Endothelial cell of umbilical vein (primary cell): ENCODE measurements at regions not wholly inside any gene's neighbourhood (a gene's known extent, or its start where the extent isn't known, plus 50 kb on each side); places are given as distances from the start of the nearest gene placed in this dataset.

Source experiments
- BruUV-seq: library from RNA; stranded (reverse); fragments of 400-500 nt; replicated peaks from 2 replicates; lab custom pipeline; 2021; lab: Mats Ljungman, UMichigan
- CTCF ChIA-PET: fragments of 300-600, 350-600 bp; sonication (Branson Sonifier 250); formaldehyde crosslinking; loops from one replicate; lab custom pipeline; 2021; ENCODE audit warnings: antibody characterized with exemption, inconsistent platforms; lab: Charles Lee
- POLR2A ChIA-PET: fragments of 300-600, 350-600 bp; sonication (Branson Sonifier 250); formaldehyde crosslinking; loops from one replicate; lab custom pipeline; 2021; ENCODE audit warnings: antibody characterized with exemption, inconsistent platforms; lab: Charles Lee
- DNase-seq: peaks from one replicate; pipeline ENCODE4 v3.0.0-alpha.2; 2011; ENCODE audit warnings: low read depth, low spot score
- FAIRE-seq: peaks from 2 replicates; lab custom pipeline; 2011; peaks lifted over from hg19 to GRCh38; lab: Jason Lieb, UNC
- H2AFZ ChIP-seq: 2 replicates; pipeline ENCODE4 v1.6.0; 2012; ENCODE audit warnings: low read depth, low read length, control low read depth, inconsistent platforms
- H3K27ac ChIP-seq: 2 replicates; pipeline ENCODE4 v1.5.1; 2011; ENCODE audit warnings: low read depth, mild to moderate bottlenecking, control low read depth, low read length, moderate library complexity; ENCODE audit not compliant: insufficient read depth
- H3K27me3 ChIP-seq, 2 experiments: 2 replicates each; pipeline versions ENCODE4 v1.6.0 to v1.6.1; 2011; ENCODE audit warnings: low read length in 2 of 2, mixed read lengths in 1 of 2; ENCODE audit not compliant: control insufficient read depth in 2 of 2, insufficient read depth in 2 of 2
- H3K36me3 ChIP-seq, 2 experiments: 2 replicates in 1 of 2; 3 replicates in 1 of 2; pipeline ENCODE4 v1.5.1; 2011; ENCODE audit warnings: low read length in 2 of 2, mild to moderate bottlenecking in 1 of 2, moderate library complexity in 1 of 2; ENCODE audit not compliant: control insufficient read depth in 2 of 2, insufficient read depth in 2 of 2; ENCODE audit errors: extremely low read depth in 1 of 2
- H3K4me1 ChIP-seq: 3 replicates; pipeline ENCODE4 v1.5.1; 2011; ENCODE audit warnings: mild to moderate bottlenecking, low read length; ENCODE audit not compliant: control insufficient read depth, insufficient read depth; ENCODE audit errors: extremely low read depth
- H3K4me2 ChIP-seq: 2 replicates; pipeline ENCODE4 v1.6.1; 2011; ENCODE audit warnings: low read length, control low read depth, mixed read lengths; ENCODE audit not compliant: insufficient read depth
- H3K4me3 ChIP-seq, 3 experiments: fragments of 200-600 bp in 1 of 3; sonication (generic), shearing (Covaris generic) in 1 of 3; replicated peaks in 1 of 3; 2 replicates each; pipeline ENCODE4 v1.5.1; 2011 to 2016; ENCODE audit warnings: control low read depth in 3 of 3, low read length in 3 of 3, mild to moderate bottlenecking in 2 of 3, inconsistent platforms in 1 of 3, low read depth in 1 of 3, moderate library complexity in 1 of 3; ENCODE audit not compliant: insufficient read depth in 1 of 3
- H3K79me2 ChIP-seq: 2 replicates; pipeline ENCODE4 v1.6.0; 2012; ENCODE audit warnings: low read length, inconsistent platforms; ENCODE audit not compliant: control insufficient read depth, insufficient read depth
- H3K9ac ChIP-seq: replicated peaks from 2 replicates; pipeline ENCODE3; 2011; ENCODE audit warnings: low read length, control low read depth; ENCODE audit not compliant: insufficient read depth; ENCODE audit errors: extremely low read depth
- H3K9me1 ChIP-seq: replicated peaks from 3 replicates; pipeline ENCODE4 v1.6.0; 2011; ENCODE audit warnings: mild to moderate bottlenecking, low read length; ENCODE audit not compliant: control insufficient read depth, insufficient read depth; ENCODE audit errors: extremely low read depth
- H3K9me3 ChIP-seq: replicated peaks from 2 replicates; pipeline ENCODE4 v1.5.1; 2012; ENCODE audit warnings: low read length, inconsistent platforms; ENCODE audit not compliant: control insufficient read depth, insufficient read depth
- H4K20me1 ChIP-seq: replicated peaks from 2 replicates; pipeline ENCODE3; 2011; ENCODE audit warnings: mild to moderate bottlenecking, low read length; ENCODE audit not compliant: control insufficient read depth, insufficient read depth; ENCODE audit errors: extremely low read depth
- EZH2 ChIP-seq: IDR thresholded peaks from 2 replicates; pipeline ENCODE4 v1.6.1; 2012; ENCODE audit warnings: borderline replicate concordance, low read depth, mild to moderate bottlenecking, moderate library complexity, low read length, inconsistent platforms; ENCODE audit not compliant: severe bottlenecking
- FOS ChIP-seq: IDR thresholded peaks from 2 replicates; pipeline ENCODE4 v1.6.1; 2011; ENCODE audit warnings: mild to moderate bottlenecking, low read length, moderate library complexity, borderline replicate concordance; ENCODE audit not compliant: insufficient read depth
- GATA2 ChIP-seq: IDR thresholded peaks from 2 replicates; pipeline ENCODE4 v1.7.0; 2011; ENCODE audit warnings: low read depth, mild to moderate bottlenecking, moderate library complexity, mixed read lengths, low read length; ENCODE audit not compliant: insufficient read length, insufficient read depth
- JUN ChIP-seq: IDR thresholded peaks from 2 replicates; pipeline ENCODE4 v1.6.1; 2011; ENCODE audit warnings: borderline replicate concordance, low read depth; ENCODE audit not compliant: insufficient read length, insufficient read depth
- MYC ChIP-seq: IDR thresholded peaks from one replicate; pipeline ENCODE4 v1.6.1; 2011; ENCODE audit warnings: mild to moderate bottlenecking, low read depth, low read length
- POLR2A ChIP-seq: IDR thresholded peaks from 2 replicates; pipeline ENCODE4 v1.6.1; 2012; ENCODE audit warnings: low read depth, mild to moderate bottlenecking, control low read depth, low read length
- POLR2AphosphoS5 ChIP-seq: IDR thresholded peaks from 2 replicates; pipeline ENCODE4 v1.6.1; 2012; ENCODE audit warnings: low read depth, mild to moderate bottlenecking, control low read depth, low read length, moderate library complexity; ENCODE audit not compliant: insufficient read depth
- dilution Hi-C: fragments of 300-500 bp; cut with MboI; formaldehyde crosslinking; loops from one replicate; pipeline ENCODE4 v1.15.0; 2019; ENCODE audit warnings: low sequenced_read_pairs; ENCODE audit not compliant: extremely low pct_ligation_motif_present
- intact Hi-C: fragments of 100-400 bp; cut with micrococcal nuclease; formaldehyde crosslinking; loops from one replicate; pipeline ENCODE4 v1.10.0; 2022
- TF ChIP-seq, protein P1 (sequence below), 2 donors: IDR thresholded peaks; 1 replicate in 1 of 2; 2 replicates in 1 of 2; pipeline ENCODE4 v1.5.1; 2011; ENCODE audit warnings: low read length in 2 of 2, mild to moderate bottlenecking in 2 of 2, moderate library complexity in 2 of 2, control low read depth in 1 of 2, inconsistent platforms in 1 of 2, low read depth in 1 of 2; ENCODE audit not compliant: insufficient read depth in 1 of 2; ENCODE audit errors: extremely low read depth in 1 of 2
- TF ChIP-seq, protein P2 (sequence below): IDR thresholded peaks from 2 replicates; pipeline ENCODE4 v1.6.1; 2011; ENCODE audit not compliant: insufficient read depth, insufficient read length

DNA sequence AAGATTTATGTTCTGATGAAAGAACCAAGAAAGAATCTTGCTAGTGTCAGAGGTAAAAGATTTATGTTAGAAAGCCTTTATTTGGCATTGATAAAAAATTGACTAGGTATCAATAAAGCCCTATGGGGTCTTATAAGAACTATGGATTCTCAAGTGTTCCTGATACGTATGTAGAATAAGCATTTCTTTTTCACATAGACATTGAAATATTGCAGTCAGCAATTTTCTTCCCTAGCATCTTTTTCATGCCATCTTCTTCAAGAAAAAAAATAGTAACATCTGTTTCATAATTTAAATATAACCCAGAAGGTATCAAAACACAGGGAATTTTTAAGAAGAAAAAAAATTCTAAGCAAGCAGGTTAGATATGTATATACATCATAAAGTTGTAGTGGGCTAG, 230.6 kb downstream of the CENPW start:
- Histone ChIP-seq H3K27me3 (no peaks in the 10 kb centered on the region), H2AFZ (no peak overlapping the region), H4K20me1 (no peaks in the 10 kb centered on the region), H3K79me2 (no peaks in the 10 kb centered on the region), H3K36me3 (no peaks in the 10 kb centered on the region), H3K4me3 (no peak overlapping the region), H3K27ac (no peak overlapping the region), H3K4me1 (no peaks in the 10 kb centered on the region), H3K4me2 (no peak overlapping the region), H3K9me3 (no peaks in the 10 kb centered on the region), H3K9me1 (no peaks in the 10 kb centered on the region), H3K9ac (no peak overlapping the region)
- dilution Hi-C loops: no loop called here
- no TSS peak for BruUV-seq
- TF ChIP-seq, protein P1, sequence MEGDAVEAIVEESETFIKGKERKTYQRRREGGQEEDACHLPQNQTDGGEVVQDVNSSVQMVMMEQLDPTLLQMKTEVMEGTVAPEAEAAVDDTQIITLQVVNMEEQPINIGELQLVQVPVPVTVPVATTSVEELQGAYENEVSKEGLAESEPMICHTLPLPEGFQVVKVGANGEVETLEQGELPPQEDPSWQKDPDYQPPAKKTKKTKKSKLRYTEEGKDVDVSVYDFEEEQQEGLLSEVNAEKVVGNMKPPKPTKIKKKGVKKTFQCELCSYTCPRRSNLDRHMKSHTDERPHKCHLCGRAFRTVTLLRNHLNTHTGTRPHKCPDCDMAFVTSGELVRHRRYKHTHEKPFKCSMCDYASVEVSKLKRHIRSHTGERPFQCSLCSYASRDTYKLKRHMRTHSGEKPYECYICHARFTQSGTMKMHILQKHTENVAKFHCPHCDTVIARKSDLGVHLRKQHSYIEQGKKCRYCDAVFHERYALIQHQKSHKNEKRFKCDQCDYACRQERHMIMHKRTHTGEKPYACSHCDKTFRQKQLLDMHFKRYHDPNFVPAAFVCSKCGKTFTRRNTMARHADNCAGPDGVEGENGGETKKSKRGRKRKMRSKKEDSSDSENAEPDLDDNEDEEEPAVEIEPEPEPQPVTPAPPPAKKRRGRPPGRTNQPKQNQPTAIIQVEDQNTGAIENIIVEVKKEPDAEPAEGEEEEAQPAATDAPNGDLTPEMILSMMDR (IDR thresholded peaks at IDR 0.05; ENCODE audit: extremely low read depth in 1 of 2, insufficient read depth in 1 of 2, low read depth in 1 of 2, low read length in 2 of 2): no peak
- TF ChIP-seq MYC (no peak), POLR2A (no peak), FOS (no peak), POLR2AphosphoS5 (no peak), GATA2 (no peak), JUN (no peak), EZH2 (no peak)
- TF ChIP-seq, protein P2, sequence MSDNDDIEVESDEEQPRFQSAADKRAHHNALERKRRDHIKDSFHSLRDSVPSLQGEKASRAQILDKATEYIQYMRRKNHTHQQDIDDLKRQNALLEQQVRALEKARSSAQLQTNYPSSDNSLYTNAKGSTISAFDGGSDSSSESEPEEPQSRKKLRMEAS: no peak
- CTCF ChIA-PET: no interaction called here
- no peak for DNase-seq
- no peak for FAIRE-seq
- intact Hi-C loops: no loop called here
- POLR2A ChIA-PET: no interaction called here
